ENCODE measurements at regions not wholly inside any gene's neighbourhood (a gene's known extent, or its start where the extent isn't known, plus 50 kb on each side); places are given as distances from the start of the nearest gene placed in this dataset.

DNA sequence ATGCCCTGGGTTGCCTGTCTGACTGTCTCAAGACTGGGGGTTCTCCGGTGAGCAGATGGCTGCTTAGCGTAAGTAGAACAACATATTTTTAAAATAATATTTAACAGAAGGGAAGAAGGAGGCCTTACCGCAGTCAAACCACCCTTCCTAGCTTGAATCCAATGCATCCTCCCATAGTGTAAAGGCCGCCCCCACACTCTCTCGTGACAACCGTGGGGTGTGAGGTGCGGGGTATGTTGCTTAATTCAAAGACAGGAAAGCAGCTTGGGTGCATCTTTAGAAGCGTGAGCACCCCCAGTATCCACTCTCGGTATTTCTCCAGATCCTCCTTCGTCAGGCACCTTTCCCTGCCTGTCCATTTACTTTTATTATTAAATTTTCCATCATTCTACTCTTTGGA is 501.2 kb upstream of the CDH4 start:
- TF ChIP-seq, protein P1, sequence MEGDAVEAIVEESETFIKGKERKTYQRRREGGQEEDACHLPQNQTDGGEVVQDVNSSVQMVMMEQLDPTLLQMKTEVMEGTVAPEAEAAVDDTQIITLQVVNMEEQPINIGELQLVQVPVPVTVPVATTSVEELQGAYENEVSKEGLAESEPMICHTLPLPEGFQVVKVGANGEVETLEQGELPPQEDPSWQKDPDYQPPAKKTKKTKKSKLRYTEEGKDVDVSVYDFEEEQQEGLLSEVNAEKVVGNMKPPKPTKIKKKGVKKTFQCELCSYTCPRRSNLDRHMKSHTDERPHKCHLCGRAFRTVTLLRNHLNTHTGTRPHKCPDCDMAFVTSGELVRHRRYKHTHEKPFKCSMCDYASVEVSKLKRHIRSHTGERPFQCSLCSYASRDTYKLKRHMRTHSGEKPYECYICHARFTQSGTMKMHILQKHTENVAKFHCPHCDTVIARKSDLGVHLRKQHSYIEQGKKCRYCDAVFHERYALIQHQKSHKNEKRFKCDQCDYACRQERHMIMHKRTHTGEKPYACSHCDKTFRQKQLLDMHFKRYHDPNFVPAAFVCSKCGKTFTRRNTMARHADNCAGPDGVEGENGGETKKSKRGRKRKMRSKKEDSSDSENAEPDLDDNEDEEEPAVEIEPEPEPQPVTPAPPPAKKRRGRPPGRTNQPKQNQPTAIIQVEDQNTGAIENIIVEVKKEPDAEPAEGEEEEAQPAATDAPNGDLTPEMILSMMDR (IDR thresholded peaks at IDR 0.05) = no peak
- TF ChIP-seq EZH2 (IDR thresholded peaks at IDR 0.05) = no peak
